ENCODE measurements at regions not wholly inside any gene's neighbourhood (a gene's known extent, or its start where the extent isn't known, plus 50 kb on each side); places are given as distances from the start of the nearest gene placed in this dataset.

DNA sequence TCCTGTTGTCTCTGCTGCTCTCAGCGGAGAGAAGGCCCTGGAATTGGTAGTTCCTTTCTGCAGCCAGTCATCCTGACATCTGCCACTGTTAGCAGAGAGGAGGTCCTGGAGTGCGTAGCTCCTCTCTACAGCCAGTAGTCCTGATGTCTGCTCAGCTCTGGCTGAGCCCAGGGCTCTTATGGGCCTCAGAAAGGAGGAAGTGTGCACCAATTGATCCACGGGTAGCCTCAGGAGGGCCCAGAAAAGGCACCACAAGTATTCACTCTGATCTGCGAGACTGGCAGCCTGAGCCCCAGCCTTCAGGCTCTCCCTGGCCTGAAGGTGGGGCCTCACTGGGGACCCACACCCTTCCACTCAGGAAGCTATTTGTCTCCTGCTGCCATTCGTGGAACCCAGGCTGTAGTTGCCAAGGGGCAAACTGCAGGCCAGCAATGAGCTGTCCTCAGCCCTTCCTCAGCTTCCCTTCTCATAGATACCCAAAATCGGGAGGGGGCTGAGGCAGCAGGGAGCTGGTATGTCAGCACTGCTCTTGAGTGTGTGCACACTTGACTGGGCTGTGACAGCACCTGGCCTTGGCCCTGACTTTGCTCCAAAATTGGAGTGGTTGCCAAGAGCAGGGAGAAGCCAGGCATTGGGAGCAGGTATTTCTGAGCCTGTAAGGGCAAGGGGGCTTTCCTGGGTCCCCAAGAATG, 1049.5 kb upstream of the ACO1 start:
- no peak overlapping the region for H2BK5ac ChIP-seq (ENCODE audit: low read depth, low read length, poor library complexity, severe bottlenecking)
- H2AFZ ChIP-seq (replicated peaks; ENCODE audit: low read length, poor library complexity), result no peak overlapping the region
- no peak overlapping the region for H2BK15ac ChIP-seq (ENCODE audit: low read depth, low read length)
- no peaks in the 10 kb centered on the region for H3K9me1 ChIP-seq (ENCODE audit: insufficient read depth, low read length)
- intact Hi-C loops (cut with micrococcal nuclease) (no loop called here), dilution Hi-C loops (cut with HindIII; ENCODE audit: low sequenced_read_pairs, unreplicated experiment) (no loop called here), in situ Hi-C loops (cut with MboI; ENCODE audit: low sequenced_read_pairs) (no loop called here)
- ChIA-PET CTCF (no interaction called here), POLR2A (ENCODE audit: unreplicated experiment) (no interaction called here)
- H3K23ac ChIP-seq (ENCODE audit: low read depth, low read length), result no peak overlapping the region
- DNase-seq, result no peak
- H3K9ac ChIP-seq (ENCODE audit: low read depth, low read length), result no peak overlapping the region
- H3K4me1 ChIP-seq (ENCODE audit: control insufficient read depth, insufficient read depth, low read length), result no peaks in the 10 kb centered on the region
- H3K4ac ChIP-seq (ENCODE audit: low read depth, low read length), result no peak overlapping the region
- no peak overlapping the region for H3K27ac ChIP-seq (ENCODE audit: insufficient read depth, low read length)
- no peaks in the 10 kb centered on the region for H3K27me3 ChIP-seq (ENCODE audit: control insufficient read depth, insufficient read depth, low read length)
- H3K14ac ChIP-seq (replicated peaks; ENCODE audit: low read depth, low read length), result no peak overlapping the region
- no peak overlapping the region for H4K91ac ChIP-seq (ENCODE audit: insufficient read depth, low read depth, low read length)
- 21% methylated on average over 2 of the region's 6 CpGs; no CpG with 5 or more reads in 1 of the 2 experiments for WGBS, 2 experiments (ENCODE audit: extremely low coverage in 2 of 2, insufficient read length in 1 of 2)
- no peak for ATAC-seq (ENCODE audit: low read depth)
- no peak overlapping the region for H3K4me2 ChIP-seq (ENCODE audit: low read depth, low read length)
- H2AK5ac ChIP-seq (ENCODE audit: low read depth, low read length), result no peak overlapping the region
- no peak overlapping the region for H4K5ac ChIP-seq (ENCODE audit: low read depth, low read length)
- H4K20me1 ChIP-seq (ENCODE audit: insufficient read depth, low read length), result no peaks in the 10 kb centered on the region
- no peak overlapping the region for H2BK20ac ChIP-seq (ENCODE audit: low read depth, low read length)
- H3K18ac ChIP-seq (ENCODE audit: low read depth, low read length), result no peak overlapping the region
- H2BK120ac ChIP-seq (ENCODE audit: low read depth, low read length), result no peak overlapping the region
- TF ChIP-seq MAFK (IDR thresholded peaks at IDR 0.05; ENCODE audit: low read depth, low read length) (no peak), CEBPB (IDR thresholded peaks at IDR 0.05; ENCODE audit: low read depth, low read length) (no peak), BHLHE40 (IDR thresholded peaks at IDR 0.05; ENCODE audit: low read depth, low read length) (no peak), MXI1 (IDR thresholded peaks at IDR 0.05; ENCODE audit: borderline replicate concordance, low read depth, low read length) (no peak)
- no peak overlapping the region for H3K4me3 ChIP-seq (ENCODE audit: insufficient read depth, low read depth, low read length)
- no peak overlapping the region for H2AK9ac ChIP-seq (replicated peaks; ENCODE audit: low read depth, low read length, poor library complexity)
- BruUV-seq (replicated peaks), result no TSS peak
- no peaks in the 10 kb centered on the region for H3K79me1 ChIP-seq (ENCODE audit: low read depth in 1 of 2, low read length in 2 of 2)
- no peak overlapping the region for H4K8ac ChIP-seq (ENCODE audit: low read depth in 2 of 2, low read length in 2 of 2)
- no peaks in the 10 kb centered on the region for H3K9me3 ChIP-seq (ENCODE audit: control insufficient read depth, insufficient read depth, low read length)
- H3K56ac ChIP-seq (ENCODE audit: extremely low read depth, insufficient read depth, low read length), result no peak overlapping the region
- no peaks in the 10 kb centered on the region for H3K36me3 ChIP-seq (ENCODE audit: control insufficient read depth, insufficient read depth, low read length)
